IPS DF 6.9 (cell line): ENCODE measurements at regions not wholly inside any gene's neighbourhood (a gene's known extent, or its start where the extent isn't known, plus 50 kb on each side); places are given as distances from the start of the nearest gene placed in this dataset.

Experiments
- DNase-seq: peaks from one replicate; pipeline ENCODE4 v3.0.0-alpha.2; 2013; ENCODE audit warnings: low read depth, low spot score
- H3K27ac ChIP-seq: one replicate; pipeline ENCODE4 v1.5.1; 2013; ENCODE audit warnings: low read length, control low read depth
- H3K27me3 ChIP-seq: 2 replicates; pipeline ENCODE4 v1.6.1; 2013; ENCODE audit warnings: mild to moderate bottlenecking, low read length; ENCODE audit not compliant: control insufficient read depth, insufficient read depth
- H3K36me3 ChIP-seq: 2 replicates; pipeline ENCODE4 v1.6.1; 2013; ENCODE audit warnings: low read length; ENCODE audit not compliant: control insufficient read depth, insufficient read depth
- H3K4me1 ChIP-seq: 2 replicates; pipeline ENCODE4 v1.6.1; 2013; ENCODE audit warnings: low read length; ENCODE audit not compliant: control insufficient read depth, insufficient read depth
- H3K4me3 ChIP-seq: 2 replicates; pipeline ENCODE4 v1.5.1; 2013; ENCODE audit warnings: mild to moderate bottlenecking, low read length
- H3K9me3 ChIP-seq: 2 replicates; pipeline ENCODE4 v1.6.1; 2013; ENCODE audit warnings: low read length, inconsistent platforms; ENCODE audit not compliant: control insufficient read depth, insufficient read depth
- WGBS: extraction: QIAGEN DNeasy Blood & Tissue Kit; methylation state at CpG from one replicate; pipeline ENCODE4 v1.1.7; 2013; ENCODE audit warnings: mixed read lengths, missing lambda C conversion rate; ENCODE audit not compliant: insufficient read length, insufficient coverage; 5-methylcytosine and 5-hydroxymethylcytosine counted together

DNA sequence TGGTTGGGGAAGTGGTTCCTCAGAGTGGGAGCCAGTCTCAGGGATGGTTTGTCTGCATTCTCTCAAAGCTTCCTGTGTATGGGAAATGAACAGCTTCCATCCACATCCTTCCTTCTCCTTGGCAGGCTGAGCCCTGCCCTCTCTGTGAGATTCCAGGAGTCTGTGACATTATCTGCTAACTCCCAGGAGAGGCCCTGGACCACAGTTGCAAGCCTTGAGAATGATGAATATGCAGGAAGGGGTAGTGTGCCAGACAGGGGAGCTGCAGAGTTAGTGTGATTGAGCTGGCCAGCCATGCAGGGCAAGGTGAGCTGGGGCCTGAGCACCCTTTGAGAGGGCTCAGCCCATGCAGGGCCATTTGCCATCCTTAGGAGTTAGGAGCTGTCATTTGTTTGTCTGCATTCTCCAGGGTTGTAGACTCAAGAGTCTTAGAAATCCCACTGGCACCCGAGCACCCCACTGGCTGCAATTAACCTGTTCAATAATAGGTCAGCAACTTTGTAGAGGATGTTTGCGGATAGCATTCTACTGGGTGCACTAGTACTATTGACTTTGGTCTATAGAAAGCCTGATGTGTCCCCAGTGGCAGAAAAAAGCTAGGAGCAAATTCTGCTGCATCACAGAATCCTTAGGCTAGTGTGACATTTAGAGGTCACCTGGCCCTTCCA lies 299.0 kb upstream of the CADM1 start:
- H3K4me3 ChIP-seq, result no peak overlapping the region
- no peaks in the 10 kb centered on the region for H3K36me3 ChIP-seq
- no peaks in the 10 kb centered on the region for H3K4me1 ChIP-seq
- DNase-seq, result no peak
- H3K27me3 ChIP-seq, result no peaks in the 10 kb centered on the region
- H3K27ac ChIP-seq, result no peak overlapping the region
- H3K9me3 ChIP-seq, result no peaks in the 10 kb centered on the region
- WGBS, result no CpG with 5 or more reads among the region's 2 CpGs

DNA sequence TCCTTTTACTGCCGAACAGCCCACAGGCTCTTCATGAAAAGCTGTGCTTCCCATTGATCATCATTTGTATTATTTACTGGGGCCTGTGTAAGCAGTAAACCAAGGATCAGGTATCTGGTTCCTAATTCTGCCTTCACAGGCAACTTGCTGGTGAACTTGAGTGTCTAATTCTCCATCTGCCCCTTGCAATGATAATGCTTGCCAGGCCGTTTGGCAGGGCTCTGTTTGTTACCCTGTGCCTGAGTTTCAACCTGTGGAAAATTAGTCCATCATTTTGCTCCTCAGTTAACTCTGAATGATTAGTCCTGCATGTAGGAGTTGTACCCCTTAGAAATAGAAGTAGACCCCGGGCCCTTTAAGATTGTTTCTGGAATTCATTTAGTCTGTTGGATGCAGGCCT lies 298.4 kb upstream of the CADM1 start:
- DNase-seq, result no peak
- WGBS, result no CpG with 5 or more reads among the region's 3 CpGs

DNA sequence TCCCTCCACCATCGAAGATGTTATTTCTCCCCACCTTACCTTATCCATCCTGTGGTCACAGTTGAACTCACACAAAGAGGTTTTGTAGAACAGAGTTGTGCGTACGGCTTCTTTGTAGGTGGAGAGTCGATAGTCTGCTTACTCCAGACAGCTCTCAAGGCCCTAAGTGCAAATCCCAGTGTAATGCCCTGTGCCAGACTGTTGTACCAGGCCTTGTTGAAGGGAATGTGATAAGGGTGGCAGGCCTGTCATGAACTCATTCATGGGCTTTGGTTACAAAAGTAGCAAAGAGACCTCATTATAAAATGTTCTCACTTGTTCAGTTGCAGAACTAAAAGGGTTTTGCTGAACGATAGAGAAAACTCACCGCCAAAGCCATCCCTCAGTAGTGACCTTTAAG lies 288.7 kb upstream of the CADM1 start:
- no peak overlapping the region for H3K4me3 ChIP-seq
- no peak overlapping the region for H3K27ac ChIP-seq
- WGBS, result no CpG with 5 or more reads among the region's 6 CpGs
- DNase-seq, result no peak
- H3K4me1 ChIP-seq, result no peaks in the 10 kb centered on the region
- no peaks in the 10 kb centered on the region for H3K9me3 ChIP-seq
- no peaks in the 10 kb centered on the region for H3K27me3 ChIP-seq
- H3K36me3 ChIP-seq, result no peaks in the 10 kb centered on the region

More for the DNA sequence above, 298.4 kb upstream of the CADM1 start:
- H3K9me3 ChIP-seq, result no peaks in the 10 kb centered on the region
- H3K4me3 ChIP-seq, result no peak overlapping the region
- H3K27me3 ChIP-seq, result no peaks in the 10 kb centered on the region
- H3K27ac ChIP-seq, result no peak overlapping the region
- H3K4me1 ChIP-seq, result no peaks in the 10 kb centered on the region
- H3K36me3 ChIP-seq, result no peaks in the 10 kb centered on the region

DNA sequence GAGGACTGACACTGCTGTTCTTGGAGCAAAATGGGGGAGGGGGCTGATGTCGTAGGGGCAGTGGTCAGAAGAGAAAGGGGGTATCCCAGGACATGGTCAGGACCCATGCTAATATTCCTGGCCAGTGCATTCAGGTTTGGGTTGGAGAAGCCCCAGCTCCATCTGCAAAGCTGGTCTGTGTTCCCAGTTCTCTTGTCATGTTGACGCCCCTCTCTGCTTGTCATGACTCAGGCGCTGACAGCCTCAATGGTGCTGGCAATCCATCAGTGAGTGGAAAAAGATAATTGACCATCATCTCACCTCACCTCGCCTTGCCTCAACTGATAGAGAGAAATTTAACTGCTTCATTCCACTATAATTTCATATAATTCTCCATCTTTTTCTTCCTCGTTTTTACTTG lies 283.1 kb upstream of the CADM1 start:
- H3K4me1 ChIP-seq, result no peaks in the 10 kb centered on the region

DNA sequence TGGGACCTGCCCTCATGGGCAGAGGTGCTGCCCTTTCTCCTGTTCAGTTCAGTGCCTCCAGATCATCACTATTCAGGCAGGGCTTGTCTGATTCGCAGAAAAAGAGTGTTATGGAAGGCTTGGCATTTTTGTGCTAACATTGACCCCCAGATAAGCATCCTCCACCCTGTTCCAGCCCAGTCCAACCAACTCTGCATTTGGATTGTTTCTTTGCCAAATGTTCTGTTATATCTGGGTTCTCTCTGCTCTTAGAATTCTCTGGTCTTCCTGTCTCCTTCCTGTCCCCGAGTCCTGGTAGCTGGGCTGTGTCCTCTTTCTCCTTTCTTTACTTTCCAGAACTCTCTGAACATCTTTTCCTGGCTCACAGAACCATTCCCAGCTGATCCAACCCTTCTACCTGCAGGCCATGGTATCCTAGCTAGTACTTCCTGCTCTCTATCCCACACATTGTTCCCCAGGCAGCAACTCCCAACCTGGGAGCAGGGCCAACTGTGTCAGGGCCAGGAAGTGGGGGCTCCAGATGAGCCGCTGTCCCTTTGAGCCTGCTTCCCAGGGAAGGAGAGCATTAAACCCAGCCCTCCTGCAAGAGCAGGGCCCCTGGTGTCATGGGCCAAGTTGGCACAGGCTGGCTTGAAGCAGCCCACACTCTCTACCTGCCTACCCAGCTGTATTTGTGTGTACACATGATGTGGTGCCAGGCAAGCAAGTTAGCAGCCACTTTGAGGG lies 280.7 kb upstream of the CADM1 start:
- WGBS, result no CpG with 5 or more reads among the region's 3 CpGs
- Histone ChIP-seq H3K4me3 (no peak overlapping the region), H3K9me3 (no peaks in the 10 kb centered on the region), H3K36me3 (no peaks in the 10 kb centered on the region), H3K4me1 (no peaks in the 10 kb centered on the region), H3K27me3 (no peaks in the 10 kb centered on the region), H3K27ac (no peak overlapping the region)
- DNase-seq, result no peak

More for the DNA sequence above, 283.1 kb upstream of the CADM1 start:
- DNase-seq, result no peak
- H3K4me3 ChIP-seq, result no peak overlapping the region
- no peaks in the 10 kb centered on the region for H3K9me3 ChIP-seq
- H3K36me3 ChIP-seq, result no peaks in the 10 kb centered on the region
- H3K27ac ChIP-seq, result no peak overlapping the region
- no CpG with 5 or more reads among the region's 5 CpGs for WGBS
- no peaks in the 10 kb centered on the region for H3K27me3 ChIP-seq

DNA sequence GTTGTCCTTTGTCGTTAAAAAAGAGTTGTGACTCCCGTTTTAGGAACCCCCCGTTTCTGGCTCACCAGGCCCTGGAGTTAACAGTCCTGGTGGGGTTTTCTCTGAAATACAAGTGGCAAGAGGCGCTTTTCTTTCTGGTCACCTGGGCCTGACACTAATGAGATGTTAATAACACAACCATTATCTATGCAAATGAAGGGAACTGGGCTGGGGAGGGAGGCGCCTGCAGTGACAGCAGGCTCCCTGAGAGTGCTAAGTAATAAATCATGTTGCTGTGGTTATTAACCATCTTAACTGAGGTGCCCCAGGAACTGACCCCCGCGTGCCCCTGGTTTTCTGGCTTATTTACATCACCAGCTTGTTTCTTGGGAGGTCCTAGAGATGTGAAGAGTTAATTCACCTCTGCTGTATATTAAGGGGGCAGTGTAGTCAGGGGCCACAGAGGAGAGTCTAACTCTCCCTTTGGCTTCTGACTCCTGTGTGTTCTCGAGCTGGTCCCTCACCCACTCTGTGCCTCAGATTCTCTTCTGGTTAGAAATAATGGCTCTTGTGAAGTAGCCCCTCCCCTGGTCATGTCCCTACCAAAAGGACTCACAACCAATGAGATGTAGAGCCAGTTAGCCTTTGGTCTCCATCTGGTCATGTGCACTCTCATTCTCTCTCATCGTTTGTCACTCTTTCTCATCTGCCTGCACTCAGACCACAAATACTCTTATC lies 276.6 kb upstream of the CADM1 start:
- 100% methylated on average over 1 of the region's 9 CpGs for WGBS
- Histone ChIP-seq H3K4me1 (no peaks in the 10 kb centered on the region), H3K27me3 (no peaks in the 10 kb centered on the region), H3K4me3 (no peak overlapping the region), H3K27ac (no peak overlapping the region), H3K9me3 (no peaks in the 10 kb centered on the region), H3K36me3 (no peaks in the 10 kb centered on the region)
- no peak for DNase-seq

DNA sequence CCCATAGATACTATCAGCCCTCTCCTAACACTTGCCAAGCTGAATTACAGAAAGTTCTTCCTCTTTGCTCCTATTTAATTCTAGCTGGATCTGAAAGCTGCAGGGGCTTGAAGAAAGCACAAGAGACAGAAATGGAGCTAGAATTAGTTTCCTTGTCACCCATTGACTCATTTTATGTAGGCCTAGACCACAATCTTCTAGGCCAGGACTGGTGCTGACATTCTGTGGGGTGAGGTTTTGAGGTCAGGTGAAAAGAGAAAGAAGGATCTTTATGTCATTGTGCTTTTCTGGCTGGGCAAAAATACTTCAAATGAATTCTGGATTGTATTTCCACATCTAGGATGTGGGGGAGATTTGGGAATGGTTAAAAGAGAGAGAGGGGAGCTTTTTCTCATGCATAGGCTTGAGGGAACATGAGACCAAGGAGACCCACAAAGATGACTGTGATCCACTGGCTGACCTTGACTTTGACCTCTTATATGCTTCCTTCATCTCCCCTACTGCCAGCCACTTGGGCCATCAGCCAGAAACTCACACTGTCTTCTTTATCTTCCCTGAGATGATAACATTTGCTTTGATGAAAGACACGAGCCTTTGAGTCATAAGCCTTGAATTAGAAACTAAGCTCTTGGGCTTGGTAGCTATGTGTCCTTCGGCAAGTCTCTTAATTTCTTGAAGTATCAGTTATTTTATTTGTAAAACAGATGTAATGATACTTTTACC lies 274.9 kb upstream of the CADM1 start:
- H3K4me1 ChIP-seq, result no peaks in the 10 kb centered on the region
- no CpG with 5 or more reads among the region's 2 CpGs for WGBS
- H3K36me3 ChIP-seq, result no peaks in the 10 kb centered on the region
- H3K27me3 ChIP-seq, result no peaks in the 10 kb centered on the region
- no peaks in the 10 kb centered on the region for H3K9me3 ChIP-seq
- no peak for DNase-seq
- H3K4me3 ChIP-seq, result no peak overlapping the region
- H3K27ac ChIP-seq, result no peak overlapping the region

DNA sequence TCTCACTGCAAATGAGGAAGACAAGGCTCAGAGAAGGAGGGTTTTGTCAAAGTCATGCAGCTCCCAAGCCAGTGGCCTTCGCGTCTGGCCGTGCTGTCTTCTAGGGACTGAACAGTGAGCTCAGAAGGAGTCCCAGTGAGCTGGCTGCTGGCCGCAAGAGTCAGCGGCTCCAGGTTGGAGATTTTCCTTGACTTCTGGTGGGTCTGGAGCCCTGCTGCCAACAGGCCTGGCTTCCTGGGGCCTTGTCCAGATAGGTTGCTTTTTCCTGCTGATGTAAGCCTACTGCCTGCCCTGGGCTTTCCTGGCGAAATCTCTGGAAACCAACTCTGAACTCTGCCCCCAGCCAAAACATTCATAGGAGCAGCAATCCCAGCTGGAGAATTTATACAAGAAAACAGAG lies 272.7 kb upstream of the CADM1 start:
- WGBS, result no CpG with 5 or more reads among the region's 6 CpGs
- no peak overlapping the region for H3K4me3 ChIP-seq
- H3K27me3 ChIP-seq, result no peaks in the 10 kb centered on the region
- no peaks in the 10 kb centered on the region for H3K36me3 ChIP-seq
- no peaks in the 10 kb centered on the region for H3K9me3 ChIP-seq
- no peaks in the 10 kb centered on the region for H3K4me1 ChIP-seq
- no peak overlapping the region for H3K27ac ChIP-seq
- DNase-seq, result no peak

DNA sequence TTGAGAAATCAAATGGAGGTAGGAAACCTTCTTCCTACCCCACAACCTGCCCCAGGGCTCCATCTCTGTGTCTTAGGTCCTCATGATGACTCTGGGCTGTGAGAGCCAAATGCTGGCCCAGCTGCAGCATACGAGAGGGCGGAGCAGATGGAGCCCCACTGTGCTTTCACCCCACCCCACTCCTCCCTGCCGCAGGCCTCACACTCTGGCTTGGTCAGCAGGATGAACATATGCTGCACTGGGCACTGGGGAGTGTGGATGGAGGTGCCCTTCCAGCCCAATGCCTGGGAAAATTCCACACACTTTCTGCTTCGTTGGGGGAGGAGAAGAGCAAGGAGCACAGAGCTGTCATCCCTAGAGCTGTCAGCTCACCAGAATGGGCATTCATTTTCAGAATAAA lies 271.6 kb upstream of the CADM1 start:
- no peaks in the 10 kb centered on the region for H3K36me3 ChIP-seq
- H3K9me3 ChIP-seq, result no peaks in the 10 kb centered on the region
- WGBS, result no CpG with 5 or more reads among the region's 4 CpGs

DNA sequence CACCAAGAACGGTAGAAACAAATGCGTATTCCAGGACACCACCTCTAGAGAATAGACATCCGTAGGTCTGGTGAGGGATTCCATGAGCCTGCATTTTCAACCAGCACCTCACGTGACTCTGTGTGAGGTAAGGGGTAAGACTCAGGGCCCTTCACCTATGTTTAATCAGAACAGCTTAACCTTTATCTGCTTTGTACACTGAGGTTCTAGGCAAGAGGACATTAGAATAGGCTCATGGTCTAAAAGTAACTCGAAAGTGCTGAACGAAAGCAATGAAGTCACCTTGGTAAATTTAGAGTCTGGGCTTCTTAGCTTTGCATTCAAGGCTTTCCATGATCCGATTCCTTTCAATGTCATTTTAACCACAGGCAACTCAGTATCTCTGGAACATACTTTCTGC lies 270.5 kb upstream of the CADM1 start:
- Histone ChIP-seq H3K4me3 (no peak overlapping the region), H3K27ac (no peak overlapping the region), H3K36me3 (no peaks in the 10 kb centered on the region), H3K27me3 (no peaks in the 10 kb centered on the region), H3K9me3 (no peaks in the 10 kb centered on the region), H3K4me1 (no peaks in the 10 kb centered on the region)
- no CpG with 5 or more reads among the region's 7 CpGs for WGBS
- DNase-seq, result no peak

More for the DNA sequence above, 271.6 kb upstream of the CADM1 start:
- Histone ChIP-seq H3K27ac (no peak overlapping the region), H3K27me3 (no peaks in the 10 kb centered on the region), H3K4me3 (no peak overlapping the region), H3K4me1 (no peaks in the 10 kb centered on the region)
- DNase-seq, result no peak
